ENCODE measurements at regions not wholly inside any gene's neighbourhood (a gene's known extent, or its start where the extent isn't known, plus 50 kb on each side); places are given as distances from the start of the nearest gene placed in this dataset.

DNA sequence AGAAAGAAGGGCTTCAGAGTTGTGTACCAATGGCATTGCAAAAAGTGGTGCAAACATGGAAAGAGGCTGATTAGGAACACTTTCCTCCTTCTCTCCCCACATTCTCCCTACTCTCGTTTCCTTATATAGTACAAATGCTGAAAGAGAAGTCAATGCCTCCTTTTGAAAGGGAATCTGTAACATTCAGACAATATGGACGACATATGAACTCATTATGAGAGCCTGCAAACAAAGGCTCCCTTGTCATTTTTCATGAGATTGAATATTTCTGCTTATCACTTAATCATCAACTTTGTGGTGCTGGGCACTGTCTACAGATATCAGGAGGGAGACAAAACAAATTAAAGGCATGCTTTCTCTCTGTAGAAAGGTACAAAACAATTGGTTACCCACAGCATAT, 437.1 kb upstream of the PHF14 start:
- WGBS, 2 experiments (ENCODE audit: extremely low coverage in 2 of 2, insufficient read length in 1 of 2), result no CpG with 5 or more reads among the region's 2 CpGs
- H4K8ac ChIP-seq (ENCODE audit: low read depth in 2 of 2, low read length in 2 of 2), result no peak overlapping the region
- no peak overlapping the region for H2AK9ac ChIP-seq (replicated peaks; ENCODE audit: low read depth, low read length, poor library complexity)
- H3K14ac ChIP-seq (replicated peaks; ENCODE audit: low read depth, low read length), result no peak overlapping the region
- no peaks in the 10 kb centered on the region for H3K79me1 ChIP-seq (ENCODE audit: low read depth in 1 of 2, low read length in 2 of 2)
- no peak overlapping the region for H2BK5ac ChIP-seq (ENCODE audit: low read depth, low read length, poor library complexity, severe bottlenecking)
- no peaks in the 10 kb centered on the region for H3K4me1 ChIP-seq (ENCODE audit: control insufficient read depth, insufficient read depth, low read length)
- H3K9me1 ChIP-seq (ENCODE audit: insufficient read depth, low read length), result no peaks in the 10 kb centered on the region
- H2BK20ac ChIP-seq (ENCODE audit: low read depth, low read length), result no peak overlapping the region
- H3K9ac ChIP-seq (ENCODE audit: low read depth, low read length), result no peak overlapping the region
- ATAC-seq (ENCODE audit: low read depth), result no peak
- H3K18ac ChIP-seq (ENCODE audit: low read depth, low read length), result no peak overlapping the region
- H3K9me3 ChIP-seq (ENCODE audit: control insufficient read depth, insufficient read depth, low read length), result peaks cover 3% of the 10 kb centered on the region; the same call in 1 of the 2 replicates
- ChIA-PET CTCF (no interaction called here), POLR2A (ENCODE audit: unreplicated experiment) (no interaction called here)
- no peak for TF ChIP-seq RAD21 (IDR thresholded peaks at IDR 0.05; ENCODE audit: low read length)
- no peak overlapping the region for H3K4ac ChIP-seq (ENCODE audit: low read depth, low read length)
- H4K5ac ChIP-seq (ENCODE audit: low read depth, low read length), result no peak overlapping the region
- H3K56ac ChIP-seq (ENCODE audit: extremely low read depth, insufficient read depth, low read length), result no peak overlapping the region
- intact Hi-C loops (cut with micrococcal nuclease) (no loop called here), in situ Hi-C loops (cut with MboI; ENCODE audit: low sequenced_read_pairs) (no loop called here), dilution Hi-C loops (cut with HindIII; ENCODE audit: low sequenced_read_pairs, unreplicated experiment) (no loop called here)
- no peak overlapping the region for H2BK15ac ChIP-seq (ENCODE audit: low read depth, low read length)
- no peak overlapping the region for H2AK5ac ChIP-seq (ENCODE audit: low read depth, low read length)
- no peaks in the 10 kb centered on the region for H4K20me1 ChIP-seq (ENCODE audit: insufficient read depth, low read length)
- no peak overlapping the region for H3K4me3 ChIP-seq (ENCODE audit: insufficient read depth, low read depth, low read length)
- H3K27me3 ChIP-seq (ENCODE audit: control insufficient read depth, insufficient read depth, low read length), result no peaks in the 10 kb centered on the region
- H3K23ac ChIP-seq (ENCODE audit: low read depth, low read length), result no peak overlapping the region
- no peak overlapping the region for H2BK120ac ChIP-seq (ENCODE audit: low read depth, low read length)
- no peak overlapping the region for H4K91ac ChIP-seq (ENCODE audit: insufficient read depth, low read depth, low read length)
- H2AFZ ChIP-seq (replicated peaks; ENCODE audit: low read length, poor library complexity), result no peak overlapping the region
- BruUV-seq (replicated peaks), result no TSS peak
- no peak overlapping the region for H3K27ac ChIP-seq (ENCODE audit: insufficient read depth, low read length)
- no peak for DNase-seq
- no peak overlapping the region for H3K4me2 ChIP-seq (ENCODE audit: low read depth, low read length)
- H3K36me3 ChIP-seq (ENCODE audit: control insufficient read depth, insufficient read depth, low read length), result no peaks in the 10 kb centered on the region

All from IMR-90 (cell line).